HepG2 (cell line): ENCODE measurements at regions not wholly inside any gene's neighbourhood (a gene's known extent, or its start where the extent isn't known, plus 50 kb on each side); places are given as distances from the start of the nearest gene placed in this dataset.
"Not testable (repeated sequence)": the region's sequence is repeated elsewhere in the genome, so short reads cannot be mapped to it uniquely, and the experiment has no call there.

Experiments used
- CTCF ChIP-seq: sonication (generic); formaldehyde crosslinking; IDR thresholded peaks from 2 replicates; pipeline ENCODE4 v1.5.0; 2020; ENCODE audit warnings: mild to moderate bottlenecking, missing genetic modification reagents, moderate library complexity
- IKZF1 ChIP-seq: fragments of 450-650 bp; IDR thresholded peaks from 2 replicates; pipeline ENCODE4 v1.7.1; 2016
- KLF9 ChIP-seq: IDR thresholded peaks from 2 replicates; pipeline ENCODE4 v1.6.1; 2016; ENCODE audit warnings: low read depth
- KMT2B ChIP-seq: IDR thresholded peaks from 2 replicates; pipeline ENCODE4 v1.6.1; 2016; ENCODE audit warnings: missing genetic modification reagents, missing compliant biosample characterization
- NR2F1 ChIP-seq, 2 experiments: fragments of 450-650 bp in 1 of 2; formaldehyde crosslinking in 1 of 2; IDR thresholded peaks; 2 replicates each; pipeline versions ENCODE4 v1.5.0 to v1.6.1; 2016 to 2020; ENCODE audit warnings: mild to moderate bottlenecking in 1 of 2, missing compliant biosample characterization in 1 of 2, missing genetic modification reagents in 1 of 2, moderate library complexity in 1 of 2
- POLR2A ChIP-seq, 2 experiments: IDR thresholded peaks; 2 replicates each; pipeline ENCODE4 v1.6.1; 2011; ENCODE audit warnings: low read depth in 2 of 2, low read length in 2 of 2, mild to moderate bottlenecking in 1 of 2, moderate library complexity in 1 of 2; ENCODE audit not compliant: insufficient read depth in 1 of 2
- SP140L ChIP-seq: sonication (generic); formaldehyde crosslinking; IDR thresholded peaks from 2 replicates; pipeline ENCODE4 v1.4.0; 2020; ENCODE audit warnings: missing genetic modification reagents, borderline replicate concordance
- TBX2 ChIP-seq: sonication (generic); formaldehyde crosslinking; IDR thresholded peaks from 2 replicates; pipeline ENCODE4 v1.5.0; 2020; ENCODE audit warnings: missing genetic modification reagents, mild to moderate bottlenecking, borderline replicate concordance
- ZNF274 ChIP-seq: sonication (generic); formaldehyde crosslinking; IDR thresholded peaks from 2 replicates; pipeline ENCODE4 v1.5.1; 2020; ENCODE audit warnings: mild to moderate bottlenecking, missing genetic modification reagents
- ZNF629 ChIP-seq: sonication (generic); formaldehyde crosslinking; conservative IDR thresholded peaks from 2 replicates; pipeline ENCODE4 v1.5.0; 2020; ENCODE audit warnings: missing genetic modification reagents
- TF ChIP-seq, protein P1 (sequence below): IDR thresholded peaks from 2 replicates; pipeline ENCODE4 v1.6.1; 2016

- not testable (repeated sequence) for TF ChIP-seq IKZF1; POLR2A (IDR thresholded peaks at IDR 0.05; ENCODE audit: insufficient read depth in 1 of 2, low read depth in 2 of 2, low read length in 2 of 2); ZNF274 (CRISPR knock-in tag); TBX2 (CRISPR knock-in tag); NR2F1 (CRISPR knock-in tag; IDR thresholded peaks at IDR 0.05); KLF9 (CRISPR knock-in tag); ZNF629 (CRISPR knock-in tag); CTCF (CRISPR knock-in tag); KMT2B (CRISPR knock-in tag); SP140L (CRISPR knock-in tag)
- TF ChIP-seq, protein P1, sequence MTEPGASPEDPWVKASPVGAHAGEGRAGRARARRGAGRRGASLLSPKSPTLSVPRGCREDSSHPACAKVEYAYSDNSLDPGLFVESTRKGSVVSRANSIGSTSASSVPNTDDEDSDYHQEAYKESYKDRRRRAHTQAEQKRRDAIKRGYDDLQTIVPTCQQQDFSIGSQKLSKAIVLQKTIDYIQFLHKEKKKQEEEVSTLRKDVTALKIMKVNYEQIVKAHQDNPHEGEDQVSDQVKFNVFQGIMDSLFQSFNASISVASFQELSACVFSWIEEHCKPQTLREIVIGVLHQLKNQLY (CRISPR knock-in tag): not testable (repeated sequence)
These were observed 169.1 kb upstream of the ARSJ start for GRCh38 chr4:114148372-114149070.
